ENCODE measurements at regions not wholly inside any gene's neighbourhood (a gene's known extent, or its start where the extent isn't known, plus 50 kb on each side); places are given as distances from the start of the nearest gene placed in this dataset.

DNA sequence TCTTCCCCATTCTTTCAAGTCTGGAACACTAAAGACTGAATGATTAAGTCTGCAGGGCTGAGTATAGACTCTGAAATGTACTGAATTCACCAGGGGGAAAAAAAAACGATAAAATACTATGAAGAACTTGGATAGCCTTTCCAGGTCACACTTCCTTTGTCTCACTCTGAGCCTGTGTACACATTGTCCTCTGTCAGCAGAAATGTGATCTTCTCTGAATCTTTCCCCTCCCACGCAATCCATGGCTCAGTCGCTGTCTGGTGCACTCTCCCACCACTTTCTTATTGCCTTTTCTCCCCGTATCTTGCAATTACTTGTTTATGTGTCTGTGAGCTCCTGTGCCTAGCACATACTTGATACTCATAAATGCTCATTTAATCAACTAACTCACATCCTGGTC lies 212.6 kb upstream of the RSPO3 start:
- no peak overlapping the region for H3K18ac ChIP-seq (ENCODE audit: low read length)
- H4K8ac ChIP-seq (ENCODE audit: low read depth, low read length): no peak overlapping the region
- H3K36me3 ChIP-seq (ENCODE audit: control insufficient read depth in 1 of 2, insufficient read depth in 2 of 2, low read length in 2 of 2): no peaks in the 10 kb centered on the region
- no peaks in the 10 kb centered on the region for H3K9me3 ChIP-seq (ENCODE audit: insufficient read depth, low read depth, low read length)
- no peak overlapping the region for H3K4me3 ChIP-seq (ENCODE audit: low read depth, low read length)
- no peak overlapping the region for H3K9ac ChIP-seq (ENCODE audit: low read length)
- H4K91ac ChIP-seq (ENCODE audit: low read depth, low read length): no peak overlapping the region
- no peaks in the 10 kb centered on the region for H3K79me1 ChIP-seq (ENCODE audit: low read length)
- H2AFZ ChIP-seq (ENCODE audit: insufficient read depth, low read length, poor library complexity): no peak overlapping the region
- no CpG with 5 or more reads among the region's 4 CpGs for WGBS (ENCODE audit: extremely low coverage, insufficient coverage, insufficient read length)
- no peak overlapping the region for H3K4ac ChIP-seq (ENCODE audit: low read depth, low read length)
- H2AK5ac ChIP-seq (ENCODE audit: low read length): no peak overlapping the region
- no peak overlapping the region for H2BK12ac ChIP-seq (ENCODE audit: low read length)
- H3K27ac ChIP-seq (ENCODE audit: low read depth, low read length): no peak overlapping the region
- H3K27me3 ChIP-seq (ENCODE audit: insufficient read depth, low read length): no peaks in the 10 kb centered on the region
- H3K4me2 ChIP-seq (ENCODE audit: low read length): no peak overlapping the region
- no peak overlapping the region for H2BK120ac ChIP-seq (ENCODE audit: insufficient read depth, low read length, poor library complexity)
- H3K79me2 ChIP-seq (ENCODE audit: control insufficient read depth, insufficient read depth, low read length, poor library complexity): no peaks in the 10 kb centered on the region
- DNase-seq: no peak
- no peak overlapping the region for H2BK5ac ChIP-seq (ENCODE audit: low read depth, low read length, poor library complexity)
- no peak overlapping the region for H3K23ac ChIP-seq (ENCODE audit: low read length)
- no peaks in the 10 kb centered on the region for H3K4me1 ChIP-seq (ENCODE audit: control insufficient read depth in 1 of 2, insufficient read depth in 2 of 2, low read length in 2 of 2)
- no peak overlapping the region for H3K14ac ChIP-seq (ENCODE audit: low read length)
- no peak overlapping the region for H4K12ac ChIP-seq (ENCODE audit: low read depth, low read length)

DNA sequence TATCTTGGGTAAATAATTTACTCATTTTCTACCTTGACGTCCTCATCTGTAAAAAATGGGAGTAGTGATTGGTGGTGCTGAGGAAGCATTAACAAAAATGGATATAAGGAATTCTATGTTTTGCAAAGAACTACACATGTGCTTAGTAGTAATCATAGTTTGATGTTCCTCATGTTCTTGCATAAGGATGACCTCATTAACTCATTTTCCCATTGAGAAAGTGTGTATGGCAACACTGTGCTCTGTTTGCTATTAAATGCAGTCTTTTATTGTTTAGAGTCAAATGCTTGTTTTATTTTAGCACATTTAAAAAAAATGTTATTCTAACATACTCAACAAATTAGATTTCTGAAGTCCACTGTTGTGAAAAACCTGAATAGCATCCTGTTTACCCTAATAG lies 211.2 kb upstream of the RSPO3 start:
- Histone ChIP-seq H3K18ac (ENCODE audit: low read length) (no peak overlapping the region), H4K91ac (ENCODE audit: low read depth, low read length) (no peak overlapping the region), H3K14ac (ENCODE audit: low read length) (no peak overlapping the region), H2AFZ (ENCODE audit: insufficient read depth, low read length, poor library complexity) (no peak overlapping the region), H3K79me1 (ENCODE audit: low read length) (no peaks in the 10 kb centered on the region), H3K79me2 (ENCODE audit: control insufficient read depth, insufficient read depth, low read length, poor library complexity) (no peaks in the 10 kb centered on the region), H2BK120ac (ENCODE audit: insufficient read depth, low read length, poor library complexity) (no peak overlapping the region), H3K4me1 (ENCODE audit: control insufficient read depth in 1 of 2, insufficient read depth in 2 of 2, low read length in 2 of 2) (no peaks in the 10 kb centered on the region), H3K4me3 (ENCODE audit: low read depth, low read length) (no peak overlapping the region), H2AK5ac (ENCODE audit: low read length) (no peak overlapping the region), H3K27me3 (ENCODE audit: insufficient read depth, low read length) (no peaks in the 10 kb centered on the region), H3K27ac (ENCODE audit: low read depth, low read length) (no peak overlapping the region), H3K9ac (ENCODE audit: low read length) (no peak overlapping the region), H4K8ac (ENCODE audit: low read depth, low read length) (no peak overlapping the region), H4K12ac (ENCODE audit: low read depth, low read length) (no peak overlapping the region), H2BK12ac (ENCODE audit: low read length) (no peak overlapping the region), H3K9me3 (ENCODE audit: insufficient read depth, low read depth, low read length) (no peaks in the 10 kb centered on the region), H3K4me2 (ENCODE audit: low read length) (no peak overlapping the region), H2BK5ac (ENCODE audit: low read depth, low read length, poor library complexity) (no peak overlapping the region), H3K36me3 (ENCODE audit: control insufficient read depth in 1 of 2, insufficient read depth in 2 of 2, low read length in 2 of 2) (no peaks in the 10 kb centered on the region), H3K4ac (ENCODE audit: low read depth, low read length) (no peak overlapping the region), H3K23ac (ENCODE audit: low read length) (no peak overlapping the region)
- WGBS (ENCODE audit: extremely low coverage, insufficient coverage, insufficient read length): no CpG with 5 or more reads among the region's 1 CpG
- no peak for DNase-seq

DNA sequence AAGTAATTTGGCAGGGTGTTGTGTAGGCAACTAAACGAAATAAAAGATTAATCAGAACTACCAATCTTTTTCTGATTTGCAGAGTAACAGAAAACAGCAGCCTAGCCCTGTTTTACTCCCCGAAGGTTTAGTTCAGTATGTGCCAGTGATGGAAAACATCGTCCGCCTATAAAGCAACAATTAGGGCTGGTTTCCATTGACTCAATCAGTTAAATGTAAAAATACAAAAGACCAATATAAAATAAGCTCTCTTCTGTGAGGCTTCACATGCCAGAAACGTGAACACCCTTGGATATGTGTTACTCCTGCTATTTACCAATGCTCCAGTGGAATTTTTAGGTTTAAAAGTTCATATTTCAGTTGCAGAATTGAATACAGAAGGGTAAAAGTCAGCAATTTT lies 210.5 kb upstream of the RSPO3 start:
- Histone ChIP-seq H2AFZ (ENCODE audit: insufficient read depth, low read length, poor library complexity) (no peak overlapping the region), H2BK12ac (ENCODE audit: low read length) (no peak overlapping the region), H4K8ac (ENCODE audit: low read depth, low read length) (no peak overlapping the region), H4K91ac (ENCODE audit: low read depth, low read length) (no peak overlapping the region), H3K9ac (ENCODE audit: low read length) (no peak overlapping the region), H3K18ac (ENCODE audit: low read length) (no peak overlapping the region), H3K23ac (ENCODE audit: low read length) (no peak overlapping the region), H4K12ac (ENCODE audit: low read depth, low read length) (no peak overlapping the region), H3K79me1 (ENCODE audit: low read length) (no peaks in the 10 kb centered on the region), H3K4ac (ENCODE audit: low read depth, low read length) (no peak overlapping the region), H3K4me2 (ENCODE audit: low read length) (no peak overlapping the region), H3K79me2 (ENCODE audit: control insufficient read depth, insufficient read depth, low read length, poor library complexity) (no peaks in the 10 kb centered on the region), H3K36me3 (ENCODE audit: control insufficient read depth in 1 of 2, insufficient read depth in 2 of 2, low read length in 2 of 2) (no peaks in the 10 kb centered on the region), H2AK5ac (ENCODE audit: low read length) (no peak overlapping the region), H3K4me3 (ENCODE audit: low read depth, low read length) (no peak overlapping the region), H3K4me1 (ENCODE audit: control insufficient read depth in 1 of 2, insufficient read depth in 2 of 2, low read length in 2 of 2) (no peaks in the 10 kb centered on the region), H3K27ac (ENCODE audit: low read depth, low read length) (no peak overlapping the region), H3K14ac (ENCODE audit: low read length) (no peak overlapping the region), H3K9me3 (ENCODE audit: insufficient read depth, low read depth, low read length) (no peaks in the 10 kb centered on the region), H3K27me3 (ENCODE audit: insufficient read depth, low read length) (no peaks in the 10 kb centered on the region), H2BK5ac (ENCODE audit: low read depth, low read length, poor library complexity) (no peak overlapping the region), H2BK120ac (ENCODE audit: insufficient read depth, low read length, poor library complexity) (no peak overlapping the region)
- no CpG with 5 or more reads among the region's 5 CpGs for WGBS (ENCODE audit: extremely low coverage, insufficient coverage, insufficient read length)
- no peak for DNase-seq

DNA sequence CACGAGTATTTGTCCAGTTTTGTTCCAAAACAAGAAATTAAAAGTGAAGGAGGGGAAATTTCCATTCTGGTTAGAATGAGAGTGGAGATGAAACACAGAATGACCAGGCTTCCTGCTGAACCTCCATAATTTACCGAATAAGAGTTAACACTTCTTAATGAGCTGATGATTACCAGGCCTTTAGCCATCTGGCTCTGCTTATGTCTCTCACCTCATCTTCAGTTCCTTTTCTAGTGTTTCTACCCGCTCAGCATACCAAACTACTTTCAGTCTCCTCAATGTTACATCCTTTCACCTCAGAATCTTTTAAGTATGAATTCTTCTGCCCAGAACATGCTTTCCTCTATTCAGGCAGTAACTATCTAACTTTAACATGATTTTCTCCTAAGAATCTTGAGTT lies 209.0 kb upstream of the RSPO3 start:
- Histone ChIP-seq H3K4me2 (ENCODE audit: low read length) (no peak overlapping the region), H3K18ac (ENCODE audit: low read length) (no peak overlapping the region), H3K36me3 (ENCODE audit: control insufficient read depth in 1 of 2, insufficient read depth in 2 of 2, low read length in 2 of 2) (no peaks in the 10 kb centered on the region), H3K27ac (ENCODE audit: low read depth, low read length) (no peak overlapping the region), H3K4me1 (ENCODE audit: control insufficient read depth in 1 of 2, insufficient read depth in 2 of 2, low read length in 2 of 2) (no peaks in the 10 kb centered on the region), H2BK5ac (ENCODE audit: low read depth, low read length, poor library complexity) (no peak overlapping the region), H3K9me3 (ENCODE audit: insufficient read depth, low read depth, low read length) (no peaks in the 10 kb centered on the region), H3K79me1 (ENCODE audit: low read length) (peaks cover 2% of the 10 kb centered on the region), H4K8ac (ENCODE audit: low read depth, low read length) (no peak overlapping the region), H2AFZ (ENCODE audit: insufficient read depth, low read length, poor library complexity) (no peak overlapping the region), H4K91ac (ENCODE audit: low read depth, low read length) (no peak overlapping the region), H3K27me3 (ENCODE audit: insufficient read depth, low read length) (no peaks in the 10 kb centered on the region), H2BK120ac (ENCODE audit: insufficient read depth, low read length, poor library complexity) (no peak overlapping the region), H4K12ac (ENCODE audit: low read depth, low read length) (no peak overlapping the region), H3K14ac (ENCODE audit: low read length) (no peak overlapping the region), H3K4me3 (ENCODE audit: low read depth, low read length) (no peak overlapping the region), H3K9ac (ENCODE audit: low read length) (no peak overlapping the region), H3K4ac (ENCODE audit: low read depth, low read length) (no peak overlapping the region), H3K23ac (ENCODE audit: low read length) (no peak overlapping the region), H2AK5ac (ENCODE audit: low read length) (no peak overlapping the region), H2BK12ac (ENCODE audit: low read length) (no peak overlapping the region), H3K79me2 (ENCODE audit: control insufficient read depth, insufficient read depth, low read length, poor library complexity) (no peaks in the 10 kb centered on the region)
- WGBS (ENCODE audit: extremely low coverage, insufficient coverage, insufficient read length): no CpG with 5 or more reads among the region's 3 CpGs
- no peak for DNase-seq

All from trophoblast cell (in vitro differentiated cells and primary cell).